ENCODE measurements at regions not wholly inside any gene's neighbourhood (a gene's known extent, or its start where the extent isn't known, plus 50 kb on each side); places are given as distances from the start of the nearest gene placed in this dataset.

DNA sequence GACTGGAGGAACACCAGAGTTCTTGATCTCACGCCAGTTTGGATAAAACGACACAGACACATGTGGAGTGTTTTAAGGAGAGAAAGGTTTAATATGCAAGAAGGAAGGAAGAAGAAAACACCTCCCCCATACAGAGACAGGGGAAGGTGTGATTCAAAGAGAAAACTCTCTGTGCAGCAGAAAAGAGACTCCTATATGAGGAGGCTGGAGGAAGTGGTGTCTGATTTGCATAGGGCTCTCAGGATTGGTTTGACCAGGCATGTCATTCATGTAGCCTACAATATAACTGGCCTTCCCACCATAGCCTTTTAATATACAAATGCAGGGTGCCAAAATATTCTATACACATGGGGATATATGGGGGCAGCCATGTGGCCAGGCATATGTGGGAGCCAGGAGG lies 1386.5 kb downstream of the RPIA start:
- no TSS peak for BruUV-seq (replicated peaks)
- Histone ChIP-seq H3K4me3 (ENCODE audit: low read depth in 2 of 2, low read length in 2 of 2) (no peak overlapping the region), H3K27me3 (ENCODE audit: control insufficient read depth, insufficient read depth, low read length) (no peaks in the 10 kb centered on the region), H3K9me3 (ENCODE audit: control insufficient read depth, insufficient read depth, low read depth, low read length) (no peaks in the 10 kb centered on the region), H3K27ac (ENCODE audit: low read length) (no peak overlapping the region), H3K4me1 (ENCODE audit: control insufficient read depth, insufficient read depth, low read length) (no peaks in the 10 kb centered on the region), H3K36me3 (ENCODE audit: control insufficient read depth, insufficient read depth, low read length) (no peaks in the 10 kb centered on the region)
- CTCF ChIA-PET: no interaction called here
- TF ChIP-seq, protein P1, sequence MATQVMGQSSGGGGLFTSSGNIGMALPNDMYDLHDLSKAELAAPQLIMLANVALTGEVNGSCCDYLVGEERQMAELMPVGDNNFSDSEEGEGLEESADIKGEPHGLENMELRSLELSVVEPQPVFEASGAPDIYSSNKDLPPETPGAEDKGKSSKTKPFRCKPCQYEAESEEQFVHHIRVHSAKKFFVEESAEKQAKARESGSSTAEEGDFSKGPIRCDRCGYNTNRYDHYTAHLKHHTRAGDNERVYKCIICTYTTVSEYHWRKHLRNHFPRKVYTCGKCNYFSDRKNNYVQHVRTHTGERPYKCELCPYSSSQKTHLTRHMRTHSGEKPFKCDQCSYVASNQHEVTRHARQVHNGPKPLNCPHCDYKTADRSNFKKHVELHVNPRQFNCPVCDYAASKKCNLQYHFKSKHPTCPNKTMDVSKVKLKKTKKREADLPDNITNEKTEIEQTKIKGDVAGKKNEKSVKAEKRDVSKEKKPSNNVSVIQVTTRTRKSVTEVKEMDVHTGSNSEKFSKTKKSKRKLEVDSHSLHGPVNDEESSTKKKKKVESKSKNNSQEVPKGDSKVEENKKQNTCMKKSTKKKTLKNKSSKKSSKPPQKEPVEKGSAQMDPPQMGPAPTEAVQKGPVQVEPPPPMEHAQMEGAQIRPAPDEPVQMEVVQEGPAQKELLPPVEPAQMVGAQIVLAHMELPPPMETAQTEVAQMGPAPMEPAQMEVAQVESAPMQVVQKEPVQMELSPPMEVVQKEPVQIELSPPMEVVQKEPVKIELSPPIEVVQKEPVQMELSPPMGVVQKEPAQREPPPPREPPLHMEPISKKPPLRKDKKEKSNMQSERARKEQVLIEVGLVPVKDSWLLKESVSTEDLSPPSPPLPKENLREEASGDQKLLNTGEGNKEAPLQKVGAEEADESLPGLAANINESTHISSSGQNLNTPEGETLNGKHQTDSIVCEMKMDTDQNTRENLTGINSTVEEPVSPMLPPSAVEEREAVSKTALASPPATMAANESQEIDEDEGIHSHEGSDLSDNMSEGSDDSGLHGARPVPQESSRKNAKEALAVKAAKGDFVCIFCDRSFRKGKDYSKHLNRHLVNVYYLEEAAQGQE (IDR thresholded peaks at IDR 0.05; ENCODE audit: insufficient read depth in 1 of 2, low read depth in 2 of 2, low read length in 1 of 2): no peak
- TF ChIP-seq SIN3A (IDR thresholded peaks at IDR 0.05; ENCODE audit: borderline replicate concordance, insufficient read depth, low read depth, low read length) (no peak), POLR2AphosphoS5 (IDR thresholded peaks at IDR 0.05; ENCODE audit: low read depth, low read length) (no peak), CTCF (IDR thresholded peaks at IDR 0.05) (no peak), TCF7L2 (IDR thresholded peaks at IDR 0.05; ENCODE audit: low read depth, low read length) (no peak)
- ATAC-seq (no peak), DNase-seq (ENCODE audit: low read depth, low spot score) (no peak)
- intact Hi-C loops (cut with micrococcal nuclease; ENCODE audit: unreplicated experiment) (no loop called here), in situ Hi-C loops (cut with HindIII; ENCODE audit: low pct_unique_long_range_greater_than_20kb, low sequenced_read_pairs) (no loop called here)
- POLR2A ChIA-PET: no interaction called here

- POLR2A ChIA-PET: no interaction called here
- CTCF ChIA-PET: no interaction called here
- Histone ChIP-seq H3K4me3 (ENCODE audit: low read depth in 2 of 2, low read length in 2 of 2) (no peak overlapping the region), H3K9me3 (ENCODE audit: control insufficient read depth, insufficient read depth, low read depth, low read length) (no peaks in the 10 kb centered on the region), H3K36me3 (ENCODE audit: control insufficient read depth, insufficient read depth, low read length) (no peaks in the 10 kb centered on the region), H3K27me3 (ENCODE audit: control insufficient read depth, insufficient read depth, low read length) (no peaks in the 10 kb centered on the region), H3K27ac (ENCODE audit: low read length) (no peak overlapping the region), H3K4me1 (ENCODE audit: control insufficient read depth, insufficient read depth, low read length) (no peaks in the 10 kb centered on the region)
- intact Hi-C loops (cut with micrococcal nuclease; ENCODE audit: unreplicated experiment): no loop called here
- ATAC-seq (no peak), DNase-seq (ENCODE audit: low read depth, low spot score) (no peak)
- BruUV-seq (replicated peaks): no TSS peak
- in situ Hi-C loops (cut with HindIII; ENCODE audit: low pct_unique_long_range_greater_than_20kb, low sequenced_read_pairs): no loop called here
- TF ChIP-seq POLR2AphosphoS5 (IDR thresholded peaks at IDR 0.05; ENCODE audit: low read depth, low read length): no peak
- TF ChIP-seq SIN3A (IDR thresholded peaks at IDR 0.05; ENCODE audit: borderline replicate concordance, insufficient read depth, low read depth, low read length): no peak
- TF ChIP-seq, protein P1 (IDR thresholded peaks at IDR 0.05; ENCODE audit: insufficient read depth in 1 of 2, low read depth in 2 of 2, low read length in 1 of 2): no peak
- TF ChIP-seq TCF7L2 (IDR thresholded peaks at IDR 0.05; ENCODE audit: low read depth, low read length): no peak
- no peak for TF ChIP-seq CTCF (IDR thresholded peaks at IDR 0.05)
Observed at GRCh38 chr2:90079374-90079773, 1387.9 kb downstream of the RPIA start.

All from Panc1 (cell line).